ENCODE measurements at regions not wholly inside any gene's neighbourhood (a gene's known extent, or its start where the extent isn't known, plus 50 kb on each side); places are given as distances from the start of the nearest gene placed in this dataset.

- no peak for TF ChIP-seq ZNF331 (CRISPR knock-in tag; IDR thresholded peaks at IDR 0.05; ENCODE audit: low read depth)
- TF ChIP-seq JUNB (IDR thresholded peaks at IDR 0.05; ENCODE audit: unreplicated experiment) = no peak
- no peak for TF ChIP-seq ZNF114 (CRISPR knock-in tag; IDR thresholded peaks at IDR 0.05)
- no peak for TF ChIP-seq REST (IDR thresholded peaks at IDR 0.05; ENCODE audit: unreplicated experiment)
- no peak for TF ChIP-seq NANOG (IDR thresholded peaks at IDR 0.05; ENCODE audit: borderline replicate concordance)
- TF ChIP-seq ZNF462 (CRISPR knock-in tag; IDR thresholded peaks at IDR 0.05) = no peak
- no peak for TF ChIP-seq EZH2 (IDR thresholded peaks at IDR 0.05; ENCODE audit: low read depth, unreplicated experiment)
- TF ChIP-seq POLR2AphosphoS5 (IDR thresholded peaks at IDR 0.05; ENCODE audit: low read depth) = no peak
- TF ChIP-seq CREB1 (CRISPR knock-in tag; IDR thresholded peaks at IDR 0.05; ENCODE audit: low read depth) = no peak
- TF ChIP-seq ETS1 (IDR thresholded peaks at IDR 0.05) = no peak
- TF ChIP-seq EZH2phosphoT487 (IDR thresholded peaks at IDR 0.05; ENCODE audit: unreplicated experiment) = no peak
- TF ChIP-seq CTCF (conservative IDR thresholded peaks at IDR 0.05; ENCODE audit: low read depth in 2 of 2) = no peak
- TF ChIP-seq STAT1 (IDR thresholded peaks at IDR 0.05; ENCODE audit: unreplicated experiment) = no peak
- Histone ChIP-seq H3K27me3 (ENCODE audit: insufficient read depth) (no peaks in the 10 kb centered on the region), H3K4me3 (no peak overlapping the region), H3K4me2 (no peak overlapping the region), H3K27ac (ENCODE audit: low read depth) (no peak overlapping the region), H3K36me3 (ENCODE audit: insufficient read depth) (no peaks in the 10 kb centered on the region), H3F3A (replicated peaks; ENCODE audit: low read depth) (no peaks in the 10 kb centered on the region), H4K20me1 (replicated peaks; ENCODE audit: insufficient read depth) (no peaks in the 10 kb centered on the region), H3K79me2 (replicated peaks; ENCODE audit: insufficient read depth) (no peaks in the 10 kb centered on the region), H3K4me1 (ENCODE audit: insufficient read depth) (no peaks in the 10 kb centered on the region), H3K9me2 (ENCODE audit: insufficient read depth) (0 out of 2 replicates have a peak, but pooled peaks cover 9% of the 10 kb centered on the region), H2AFZ (no peak overlapping the region)
- H3K27ac Mint-ChIP-seq = no peak overlapping the region
- H3K9me3 Mint-ChIP-seq = no peaks in the 10 kb centered on the region; the same call in 2 of the 3 replicates
- H3K4me3 Mint-ChIP-seq = no peak overlapping the region
- DNase-seq (ENCODE audit: low spot score) (no peak), ATAC-seq (no peak)
- no peaks in the 10 kb centered on the region for H3K36me3 Mint-ChIP-seq (ENCODE audit: low read depth)
- no peaks in the 10 kb centered on the region for H3K4me1 Mint-ChIP-seq
- H3K27me3 Mint-ChIP-seq (ENCODE audit: insufficient read depth, low read depth, poor library complexity) = no peaks in the 10 kb centered on the region
These were observed 127.6 kb upstream of the IRS2 start for GRCh38 chr13:109913936-109914510.
